Upper lobe of left lung (tissue), 6 donors: ENCODE measurements at regions not wholly inside any gene's neighbourhood (a gene's known extent, or its start where the extent isn't known, plus 50 kb on each side); places are given as distances from the start of the nearest gene placed in this dataset.

ENCODE experiments used
- ATAC-seq, 2 donors: fragments of 200-7000 bp; cut with Tn5 transposase; one replicate each; pipeline ENCODE4 v1.9.1; 2022; ENCODE audit warnings: mild to moderate bottlenecking in 2 of 2, moderate library complexity in 2 of 2; ENCODE audit not compliant: low FRiP score in 2 of 2
- DNase-seq, 2 donors: peaks; one replicate each; pipeline ENCODE4 v3.0.0-alpha.2; 2019 to 2020
- H3K27ac ChIP-seq, 4 donors: fragments of 200-600 bp; sonication (generic); one replicate each; pipeline ENCODE4 v1.5.1; 2016 to 2019
- H3K27me3 ChIP-seq, 4 donors: fragments of 200-600 bp; sonication (generic); one replicate each; pipeline ENCODE4 v1.5.1; 2017 to 2019
- H3K36me3 ChIP-seq, 4 donors: fragments of 200-600 bp; sonication (generic); one replicate each; pipeline ENCODE4 v1.5.1; 2016 to 2019
- H3K4me1 ChIP-seq, 4 donors: fragments of 200-600 bp; sonication (generic); one replicate each; pipeline ENCODE4 v1.5.1; 2018 to 2019
- H3K4me3 ChIP-seq, 4 donors: fragments of 200-600 bp; sonication (generic); one replicate each; pipeline ENCODE4 v1.5.1; 2017 to 2019; ENCODE audit warnings: mild to moderate bottlenecking in 2 of 4, moderate library complexity in 1 of 4
- H3K9me3 ChIP-seq, 4 donors: fragments of 200-600 bp; sonication (generic); one replicate each; pipeline ENCODE4 v1.5.1; 2018 to 2019
- CTCF ChIP-seq, 6 experiments: fragments of 450-650 bp in 4 of 6; fragments of 200-600 bp in 2 of 6; sonication (generic) in 2 of 6; IDR thresholded peaks; one replicate each; pipeline ENCODE4 v1.5.1; 2016 to 2019; ENCODE audit warnings: antibody characterized with exemption in 6 of 6
- EP300 ChIP-seq, 4 donors: sonication (generic); formaldehyde crosslinking; IDR thresholded peaks; one replicate each; pipeline ENCODE4 v1.5.1; 2017; ENCODE audit warnings: antibody characterized with exemption in 4 of 4, control low read depth in 2 of 4
- POLR2A ChIP-seq, 4 donors: fragments of 450-650 bp; IDR thresholded peaks; one replicate each; pipeline ENCODE4 v1.5.1; 2016 to 2017; ENCODE audit warnings: antibody characterized with exemption in 4 of 4, mild to moderate bottlenecking in 2 of 4
- POLR2AphosphoS5 ChIP-seq, 2 donors: sonication (generic); formaldehyde crosslinking; IDR thresholded peaks; one replicate each; pipeline ENCODE4 v1.5.1; 2017; ENCODE audit warnings: antibody characterized with exemption in 2 of 2
- WGBS, 2 donors: methylation state at CpG; one replicate each; pipeline ENCODE4 v1.1.5; 2017 to 2018; 5-methylcytosine and 5-hydroxymethylcytosine counted together
- donor health status: DM: no; HTN: no; CAD: no; lungs with moderate emphysema.
- donor health status: DM: no; HTN: yes; CAD: no; lungs with severe emphysema.

- Histone ChIP-seq H3K27ac (no peak overlapping the region), H3K27me3 (no peaks in the 10 kb centered on the region), H3K4me1 (peaks cover 0 to 11% (median 9%) of the 10 kb centered on the region in 4 donors), H3K36me3 (no peaks in the 10 kb centered on the region), H3K4me3 (no peak overlapping the region), H3K9me3 (no peaks in the 10 kb centered on the region)
- ATAC-seq = peak in 1 of 2 donors; percentile 78
- WGBS, 2 donors = 6 to 9% methylated on average over 4 of the region's 4 CpGs
- DNase-seq = no peak
- TF ChIP-seq POLR2A (IDR thresholded peaks at IDR 0.05) = no peak
- TF ChIP-seq CTCF (IDR thresholded peaks at IDR 0.05) = peak; percentile 52 to 69 (median 58)
Measured at GRCh38 chr3:132253262-132253878, 63.8 kb upstream of the ACP3 start.

- no peaks in the 10 kb centered on the region for H3K36me3 ChIP-seq
- no peaks in the 10 kb centered on the region for H3K27me3 ChIP-seq
- H3K4me3 ChIP-seq = no peak overlapping the region
- peaks cover 0 to 11% (median 9%) of the 10 kb centered on the region in 4 donors for H3K4me1 ChIP-seq
- no peak overlapping the region for H3K27ac ChIP-seq
- no peak for DNase-seq
- TF ChIP-seq POLR2AphosphoS5 (IDR thresholded peaks at IDR 0.05) (no peak), EP300 (IDR thresholded peaks at IDR 0.05) (no peak)
- no peaks in the 10 kb centered on the region for H3K9me3 ChIP-seq
- 46 to 69% methylated on average over 4 of the region's 4 CpGs for WGBS, 2 donors
- no peak for ATAC-seq
Measured at GRCh38 chr3:132254076-132254755, 63.0 kb upstream of the ACP3 start.

GRCh38 chr3:132255041-132255745, 62.0 kb upstream of the ACP3 start:
- Histone ChIP-seq H3K9me3 (no peaks in the 10 kb centered on the region), H3K27me3 (no peaks in the 10 kb centered on the region), H3K4me3 (no peak overlapping the region), H3K36me3 (no peaks in the 10 kb centered on the region), H3K4me1 (peaks cover 0 to 11% (median 9%) of the 10 kb centered on the region in 4 donors), H3K27ac (no peak overlapping the region)
- ATAC-seq = peak in 1 of 2 donors; percentile 80
- no peak for TF ChIP-seq EP300 (IDR thresholded peaks at IDR 0.05)
- no peak for TF ChIP-seq POLR2A (IDR thresholded peaks at IDR 0.05)
- TF ChIP-seq CTCF (IDR thresholded peaks at IDR 0.05) = no peak
- no peak for TF ChIP-seq POLR2AphosphoS5 (IDR thresholded peaks at IDR 0.05)
- WGBS, 2 donors = 55 to 60% methylated on average over 5 of the region's 5 CpGs
- DNase-seq = no peak

GRCh38 chr3:132256989-132257388, 60.2 kb upstream of the ACP3 start:
- H3K36me3 ChIP-seq = no peaks in the 10 kb centered on the region
- H3K9me3 ChIP-seq = no peaks in the 10 kb centered on the region
- H3K27me3 ChIP-seq = no peaks in the 10 kb centered on the region
- no peak overlapping the region for H3K4me3 ChIP-seq
- DNase-seq (peak in 1 of 2 donors; percentile 56), ATAC-seq (peak in 1 of 2 donors; percentile 49)
- H3K4me1 ChIP-seq = peaks cover 0 to 11% (median 9%) of the 10 kb centered on the region in 4 donors
- TF ChIP-seq POLR2A (IDR thresholded peaks at IDR 0.05) (no peak), CTCF (IDR thresholded peaks at IDR 0.05) (peak in 4 of 6 experiments; percentile 26 to 66 (median 44)), POLR2AphosphoS5 (IDR thresholded peaks at IDR 0.05) (no peak), EP300 (IDR thresholded peaks at IDR 0.05) (peak in 1 of 4 donors; percentile 6)
- no peak overlapping the region for H3K27ac ChIP-seq

GRCh38 chr3:132261506-132261905, 55.7 kb upstream of the ACP3 start:
- WGBS, 2 donors = 77 to 78% methylated on average over 3 of the region's 3 CpGs
- no peak for TF ChIP-seq POLR2AphosphoS5 (IDR thresholded peaks at IDR 0.05)
- no peak for TF ChIP-seq CTCF (IDR thresholded peaks at IDR 0.05)
- TF ChIP-seq EP300 (IDR thresholded peaks at IDR 0.05) = no peak
- no peak for TF ChIP-seq POLR2A (IDR thresholded peaks at IDR 0.05)
- no peak overlapping the region for H3K27ac ChIP-seq
- H3K4me3 ChIP-seq = no peak overlapping the region
- ATAC-seq (no peak), DNase-seq (no peak)
- H3K27me3 ChIP-seq = no peaks in the 10 kb centered on the region
- no peaks in the 10 kb centered on the region for H3K9me3 ChIP-seq
- H3K4me1 ChIP-seq = peaks cover 0 to 9% (median 0%) of the 10 kb centered on the region in 4 donors
- no peaks in the 10 kb centered on the region for H3K36me3 ChIP-seq
